ENCODE measurements at regions not wholly inside any gene's neighbourhood (a gene's known extent, or its start where the extent isn't known, plus 50 kb on each side); places are given as distances from the start of the nearest gene placed in this dataset.

DNA sequence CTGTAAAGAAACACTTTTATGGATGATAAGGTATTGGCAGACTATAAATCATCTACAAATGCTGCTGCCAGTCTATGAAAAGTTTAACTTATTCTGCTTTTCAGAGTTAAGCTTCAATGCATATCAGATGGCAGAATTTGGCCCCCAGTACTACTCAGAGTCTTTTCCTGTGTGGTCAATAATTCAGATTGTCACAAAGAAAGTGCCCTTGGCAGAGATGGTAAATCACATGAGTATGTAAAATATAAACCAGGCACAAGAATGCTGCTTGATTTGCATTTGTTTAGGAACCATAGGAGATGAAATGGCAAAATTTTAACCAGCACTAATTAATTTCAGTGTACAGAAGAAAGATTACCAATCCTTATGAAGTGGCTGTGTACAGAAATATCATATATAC, 818.3 kb upstream of the POT1 start:
- H3K27me3 ChIP-seq (ENCODE audit: control insufficient read depth in 3 of 3, insufficient read depth in 3 of 3, low read length in 3 of 3) = no peaks in the 10 kb centered on the region
- no peaks in the 10 kb centered on the region for H3K9me3 ChIP-seq (ENCODE audit: control insufficient read depth in 3 of 3, low read length in 3 of 3)
- no peak overlapping the region for H3K4me3 ChIP-seq (ENCODE audit: low read length in 3 of 3)
- H3K36me3 ChIP-seq (ENCODE audit: control insufficient read depth in 3 of 3, insufficient read depth in 3 of 3, low read length in 3 of 3) = no peaks in the 10 kb centered on the region
- H3K27ac ChIP-seq (ENCODE audit: low read depth, low read length) = no peak overlapping the region
- no peaks in the 10 kb centered on the region for H3K4me1 ChIP-seq (ENCODE audit: control insufficient read depth in 3 of 3, insufficient read depth in 3 of 3, low read length in 3 of 3)
- H3K9ac ChIP-seq (ENCODE audit: low read depth in 1 of 3, low read length in 3 of 3) = no peak overlapping the region

DNA sequence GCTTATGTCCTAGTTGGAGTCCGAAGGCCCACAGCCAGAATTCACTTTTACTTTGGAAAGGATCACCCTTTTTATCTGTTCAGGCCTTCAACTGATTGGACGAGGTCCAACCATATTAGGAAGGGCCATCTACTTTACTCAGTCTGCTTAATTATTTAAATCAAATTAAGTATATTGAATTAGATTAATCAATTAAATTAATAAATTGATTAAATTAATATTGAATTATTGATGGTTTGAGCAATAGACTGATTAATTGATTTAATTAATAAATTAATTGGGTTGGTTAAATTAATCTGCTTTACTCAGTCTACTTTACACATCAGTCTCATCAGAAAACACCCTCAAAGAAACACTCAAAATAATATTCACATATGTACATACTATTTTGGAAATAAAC, 816.9 kb upstream of the POT1 start:
- no peaks in the 10 kb centered on the region for H3K27me3 ChIP-seq (ENCODE audit: control insufficient read depth in 3 of 3, insufficient read depth in 3 of 3, low read length in 3 of 3)
- no peaks in the 10 kb centered on the region for H3K36me3 ChIP-seq (ENCODE audit: control insufficient read depth in 3 of 3, insufficient read depth in 3 of 3, low read length in 3 of 3)
- H3K9ac ChIP-seq (ENCODE audit: low read depth in 1 of 3, low read length in 3 of 3) = no peak overlapping the region
- H3K4me1 ChIP-seq (ENCODE audit: control insufficient read depth in 3 of 3, insufficient read depth in 3 of 3, low read length in 3 of 3) = no peaks in the 10 kb centered on the region
- no peak overlapping the region for H3K27ac ChIP-seq (ENCODE audit: low read depth, low read length)
- H3K4me3 ChIP-seq (ENCODE audit: low read length in 3 of 3) = no peak overlapping the region
- no peaks in the 10 kb centered on the region for H3K9me3 ChIP-seq (ENCODE audit: control insufficient read depth in 3 of 3, low read length in 3 of 3)

- no peak overlapping the region for H3K4me3 ChIP-seq (ENCODE audit: low read length in 3 of 3)
- H3K9ac ChIP-seq (ENCODE audit: low read depth in 1 of 3, low read length in 3 of 3) = no peak overlapping the region
- no peaks in the 10 kb centered on the region for H3K36me3 ChIP-seq (ENCODE audit: control insufficient read depth in 3 of 3, insufficient read depth in 3 of 3, low read length in 3 of 3)
- no peaks in the 10 kb centered on the region for H3K4me1 ChIP-seq (ENCODE audit: control insufficient read depth in 3 of 3, insufficient read depth in 3 of 3, low read length in 3 of 3)
- H3K27me3 ChIP-seq (ENCODE audit: control insufficient read depth in 3 of 3, insufficient read depth in 3 of 3, low read length in 3 of 3) = no peaks in the 10 kb centered on the region
- no peak overlapping the region for H3K27ac ChIP-seq (ENCODE audit: low read depth, low read length)
- H3K9me3 ChIP-seq (ENCODE audit: control insufficient read depth in 3 of 3, low read length in 3 of 3) = no peaks in the 10 kb centered on the region
Observed at GRCh38 chr7:125727215-125727614, 797.6 kb upstream of the POT1 start.

- H3K4me1 ChIP-seq (ENCODE audit: control insufficient read depth in 3 of 3, insufficient read depth in 3 of 3, low read length in 3 of 3) = no peaks in the 10 kb centered on the region
Observed at GRCh38 chr7:125695626-125696025, 766.0 kb upstream of the POT1 start.

GRCh38 chr7:125683156-125683555, 753.5 kb upstream of the POT1 start:
- no peak overlapping the region for H3K9ac ChIP-seq (ENCODE audit: low read depth in 1 of 3, low read length in 3 of 3)
- H3K9me3 ChIP-seq (ENCODE audit: control insufficient read depth in 3 of 3, low read length in 3 of 3) = no peaks in the 10 kb centered on the region
- no peaks in the 10 kb centered on the region for H3K36me3 ChIP-seq (ENCODE audit: control insufficient read depth in 3 of 3, insufficient read depth in 3 of 3, low read length in 3 of 3)
- H3K27ac ChIP-seq (ENCODE audit: low read depth, low read length) = no peak overlapping the region
- no peak overlapping the region for H3K4me3 ChIP-seq (ENCODE audit: low read length in 3 of 3)
- no peaks in the 10 kb centered on the region for H3K4me1 ChIP-seq (ENCODE audit: control insufficient read depth in 3 of 3, insufficient read depth in 3 of 3, low read length in 3 of 3)
- no peaks in the 10 kb centered on the region for H3K27me3 ChIP-seq (ENCODE audit: control insufficient read depth in 3 of 3, insufficient read depth in 3 of 3, low read length in 3 of 3)

More at GRCh38 chr7:125695626-125696025, 766.0 kb upstream of the POT1 start:
- Histone ChIP-seq H3K9ac (ENCODE audit: low read depth in 1 of 3, low read length in 3 of 3) (no peak overlapping the region), H3K9me3 (ENCODE audit: control insufficient read depth in 3 of 3, low read length in 3 of 3) (no peaks in the 10 kb centered on the region), H3K4me3 (ENCODE audit: low read length in 3 of 3) (no peak overlapping the region), H3K36me3 (ENCODE audit: control insufficient read depth in 3 of 3, insufficient read depth in 3 of 3, low read length in 3 of 3) (no peaks in the 10 kb centered on the region), H3K27ac (ENCODE audit: low read depth, low read length) (no peak overlapping the region), H3K27me3 (ENCODE audit: control insufficient read depth in 3 of 3, insufficient read depth in 3 of 3, low read length in 3 of 3) (no peaks in the 10 kb centered on the region)

DNA sequence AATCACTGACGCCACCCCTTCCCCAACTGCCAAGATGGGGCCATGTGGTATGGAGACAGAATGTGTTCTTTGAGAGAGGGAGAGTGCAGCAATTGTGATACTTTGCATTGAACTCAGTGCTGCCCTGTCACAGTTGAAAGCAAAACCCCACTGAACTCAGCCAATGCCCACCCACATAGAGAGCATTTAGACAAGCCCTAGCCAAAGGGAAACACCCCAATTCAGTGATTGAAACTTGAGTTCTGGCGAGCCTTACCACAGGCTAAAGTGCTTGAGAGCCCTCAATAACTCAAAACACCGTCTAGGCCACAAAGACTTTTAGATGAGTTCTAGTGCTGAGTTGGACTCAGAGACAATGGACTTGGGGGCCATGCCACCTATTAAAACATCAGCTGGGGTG, 751.9 kb upstream of the POT1 start:
- H3K36me3 ChIP-seq (ENCODE audit: control insufficient read depth in 3 of 3, insufficient read depth in 3 of 3, low read length in 3 of 3) = no peaks in the 10 kb centered on the region
- H3K4me3 ChIP-seq (ENCODE audit: low read length in 3 of 3) = no peak overlapping the region
- no peak overlapping the region for H3K9ac ChIP-seq (ENCODE audit: low read depth in 1 of 3, low read length in 3 of 3)
- no peak overlapping the region for H3K27ac ChIP-seq (ENCODE audit: low read depth, low read length)
- H3K27me3 ChIP-seq (ENCODE audit: control insufficient read depth in 3 of 3, insufficient read depth in 3 of 3, low read length in 3 of 3) = no peaks in the 10 kb centered on the region
- no peaks in the 10 kb centered on the region for H3K9me3 ChIP-seq (ENCODE audit: control insufficient read depth in 3 of 3, low read length in 3 of 3)
- H3K4me1 ChIP-seq (ENCODE audit: control insufficient read depth in 3 of 3, insufficient read depth in 3 of 3, low read length in 3 of 3) = no peaks in the 10 kb centered on the region

GRCh38 chr7:125678771-125679170, 749.1 kb upstream of the POT1 start:
- H3K9me3 ChIP-seq (ENCODE audit: control insufficient read depth in 3 of 3, low read length in 3 of 3) = no peaks in the 10 kb centered on the region
- H3K27ac ChIP-seq (ENCODE audit: low read depth, low read length) = no peak overlapping the region
- no peaks in the 10 kb centered on the region for H3K36me3 ChIP-seq (ENCODE audit: control insufficient read depth in 3 of 3, insufficient read depth in 3 of 3, low read length in 3 of 3)
- H3K27me3 ChIP-seq (ENCODE audit: control insufficient read depth in 3 of 3, insufficient read depth in 3 of 3, low read length in 3 of 3) = no peaks in the 10 kb centered on the region
- no peak overlapping the region for H3K4me3 ChIP-seq (ENCODE audit: low read length in 3 of 3)
- no peaks in the 10 kb centered on the region for H3K4me1 ChIP-seq (ENCODE audit: control insufficient read depth in 3 of 3, insufficient read depth in 3 of 3, low read length in 3 of 3)
- no peak overlapping the region for H3K9ac ChIP-seq (ENCODE audit: low read depth in 1 of 3, low read length in 3 of 3)

GRCh38 chr7:125675640-125676039, 746.0 kb upstream of the POT1 start:
- Histone ChIP-seq H3K27me3 (ENCODE audit: control insufficient read depth in 3 of 3, insufficient read depth in 3 of 3, low read length in 3 of 3) (no peaks in the 10 kb centered on the region), H3K4me1 (ENCODE audit: control insufficient read depth in 3 of 3, insufficient read depth in 3 of 3, low read length in 3 of 3) (no peaks in the 10 kb centered on the region), H3K9me3 (ENCODE audit: control insufficient read depth in 3 of 3, low read length in 3 of 3) (no peaks in the 10 kb centered on the region), H3K36me3 (ENCODE audit: control insufficient read depth in 3 of 3, insufficient read depth in 3 of 3, low read length in 3 of 3) (no peaks in the 10 kb centered on the region), H3K27ac (ENCODE audit: low read depth, low read length) (no peak overlapping the region), H3K4me3 (ENCODE audit: low read length in 3 of 3) (no peak overlapping the region), H3K9ac (ENCODE audit: low read depth in 1 of 3, low read length in 3 of 3) (no peak overlapping the region)

DNA sequence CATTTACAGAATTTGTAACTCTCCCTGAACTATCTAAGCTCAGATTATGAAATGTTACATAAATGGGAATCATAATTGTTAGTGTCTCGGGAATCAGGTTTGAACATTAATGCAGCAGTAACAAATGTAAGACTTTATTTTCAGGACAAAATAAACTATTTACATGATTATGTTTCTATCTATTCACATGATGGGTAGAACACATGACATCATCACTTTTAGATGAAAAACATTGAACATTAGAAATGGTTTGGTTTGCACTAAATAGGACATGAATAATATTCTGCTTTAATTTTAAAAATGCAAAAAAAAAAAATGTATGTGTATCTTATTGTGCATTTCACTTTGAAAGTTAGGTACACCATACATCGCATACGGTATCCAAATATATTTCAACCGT, 745.5 kb upstream of the POT1 start:
- Histone ChIP-seq H3K27me3 (ENCODE audit: control insufficient read depth in 3 of 3, insufficient read depth in 3 of 3, low read length in 3 of 3) (no peaks in the 10 kb centered on the region), H3K9me3 (ENCODE audit: control insufficient read depth in 3 of 3, low read length in 3 of 3) (no peaks in the 10 kb centered on the region)

DNA sequence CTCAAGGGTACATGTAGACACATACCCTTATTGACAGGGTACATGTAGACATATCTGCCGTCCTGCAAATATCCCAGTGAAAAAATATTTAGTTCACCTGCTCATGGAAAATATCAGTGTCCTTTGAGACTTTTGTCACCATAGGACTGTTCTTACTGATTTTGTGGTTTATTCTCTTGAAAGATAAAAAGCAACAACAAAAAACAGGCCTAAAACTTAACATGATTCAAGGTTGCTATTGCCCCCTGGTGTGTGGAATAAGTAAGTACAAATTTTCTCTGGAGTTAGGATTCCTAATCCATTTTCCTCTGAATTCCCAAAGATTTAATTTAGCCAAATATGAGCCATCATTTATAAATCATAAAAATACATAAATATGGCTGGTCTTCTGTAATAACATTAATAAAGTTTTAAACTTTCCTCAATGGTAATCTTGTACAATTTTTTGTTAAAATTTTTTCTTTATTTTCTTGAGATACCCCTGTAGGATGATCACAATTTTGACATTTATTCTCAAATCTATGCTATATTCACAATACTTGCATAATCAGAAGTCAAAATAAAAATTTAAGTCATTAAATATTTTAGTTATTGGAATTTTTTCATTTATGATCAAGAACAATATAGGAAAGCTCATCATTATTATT, 741.4 kb upstream of the POT1 start:
- H3K4me1 ChIP-seq (ENCODE audit: control insufficient read depth in 3 of 3, insufficient read depth in 3 of 3, low read length in 3 of 3) = no peaks in the 10 kb centered on the region
- no peaks in the 10 kb centered on the region for H3K9me3 ChIP-seq (ENCODE audit: control insufficient read depth in 3 of 3, low read length in 3 of 3)
- H3K4me3 ChIP-seq (ENCODE audit: low read length in 3 of 3) = no peak overlapping the region
- no peaks in the 10 kb centered on the region for H3K27me3 ChIP-seq (ENCODE audit: control insufficient read depth in 3 of 3, insufficient read depth in 3 of 3, low read length in 3 of 3)
- no peaks in the 10 kb centered on the region for H3K36me3 ChIP-seq (ENCODE audit: control insufficient read depth in 3 of 3, insufficient read depth in 3 of 3, low read length in 3 of 3)
- H3K9ac ChIP-seq (ENCODE audit: low read depth in 1 of 3, low read length in 3 of 3) = no peak overlapping the region
- no peak overlapping the region for H3K27ac ChIP-seq (ENCODE audit: low read depth, low read length)

More for the DNA sequence above, 745.5 kb upstream of the POT1 start:
- Histone ChIP-seq H3K36me3 (ENCODE audit: control insufficient read depth in 3 of 3, insufficient read depth in 3 of 3, low read length in 3 of 3) (no peaks in the 10 kb centered on the region), H3K4me3 (ENCODE audit: low read length in 3 of 3) (no peak overlapping the region), H3K27ac (ENCODE audit: low read depth, low read length) (no peak overlapping the region), H3K4me1 (ENCODE audit: control insufficient read depth in 3 of 3, insufficient read depth in 3 of 3, low read length in 3 of 3) (no peaks in the 10 kb centered on the region), H3K9ac (ENCODE audit: low read depth in 1 of 3, low read length in 3 of 3) (no peak overlapping the region)
